HG02763 (cell line): ENCODE measurements at regions not wholly inside any gene's neighbourhood (a gene's known extent, or its start where the extent isn't known, plus 50 kb on each side); places are given as distances from the start of the nearest gene placed in this dataset.
"Not testable (repeated sequence)": the region's sequence is repeated elsewhere in the genome, so short reads cannot be mapped to it uniquely, and the experiment has no call there.

Experiments used
- ATAC-seq: cut with Tn5 transposase; IDR thresholded peaks from one replicate; pipeline ENCODE4 v1.9.1; 2021; ENCODE audit warnings: mild to moderate bottlenecking, moderate library complexity; ENCODE audit not compliant: unreplicated experiment

DNA sequence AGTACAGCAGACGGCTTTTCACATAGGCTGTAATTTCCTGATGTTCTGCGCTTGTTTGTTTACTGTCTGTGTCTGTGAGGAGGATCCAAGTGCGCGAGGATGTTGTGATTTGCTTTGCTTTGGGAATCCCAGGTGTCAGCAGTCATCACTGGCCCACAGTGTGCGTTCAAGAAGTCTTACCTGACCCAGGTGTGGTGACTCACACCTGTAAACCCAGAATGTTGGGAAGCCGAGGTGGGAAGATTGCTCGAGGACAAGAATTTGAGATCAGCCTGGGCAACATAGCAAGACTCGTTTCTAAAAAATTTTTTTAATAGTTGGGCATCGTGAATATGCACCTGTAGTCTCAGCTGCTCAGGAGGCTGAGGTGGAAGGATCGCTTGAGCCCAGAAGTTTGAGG is 110.7 kb downstream of the CRLF3 start:
- ATAC-seq, result not testable (repeated sequence)

DNA sequence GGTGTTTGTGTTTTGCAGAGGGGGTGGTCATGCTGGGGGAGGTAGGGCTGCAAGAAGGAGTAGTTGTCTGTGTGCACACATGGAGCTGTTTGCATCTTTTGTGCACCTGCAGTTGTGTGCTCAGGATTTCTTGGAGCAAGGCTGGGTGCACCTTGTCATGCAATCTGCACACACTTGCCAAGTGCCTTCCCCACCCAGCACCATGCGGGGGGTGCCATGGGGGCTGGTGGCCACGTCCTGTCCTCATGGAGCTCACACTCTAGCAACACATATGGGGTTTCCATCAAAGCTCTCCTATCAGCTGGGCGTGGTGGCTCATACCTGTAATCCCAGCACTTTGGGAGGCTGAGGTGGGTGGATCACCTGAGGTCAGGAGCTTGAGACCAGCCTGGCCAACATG is 111.6 kb downstream of the CRLF3 start:
- ATAC-seq, result not testable (repeated sequence)

GRCh38 chr17:30711626-30712507 is 112.6 kb downstream of the CRLF3 start:
- not testable (repeated sequence) for ATAC-seq

DNA sequence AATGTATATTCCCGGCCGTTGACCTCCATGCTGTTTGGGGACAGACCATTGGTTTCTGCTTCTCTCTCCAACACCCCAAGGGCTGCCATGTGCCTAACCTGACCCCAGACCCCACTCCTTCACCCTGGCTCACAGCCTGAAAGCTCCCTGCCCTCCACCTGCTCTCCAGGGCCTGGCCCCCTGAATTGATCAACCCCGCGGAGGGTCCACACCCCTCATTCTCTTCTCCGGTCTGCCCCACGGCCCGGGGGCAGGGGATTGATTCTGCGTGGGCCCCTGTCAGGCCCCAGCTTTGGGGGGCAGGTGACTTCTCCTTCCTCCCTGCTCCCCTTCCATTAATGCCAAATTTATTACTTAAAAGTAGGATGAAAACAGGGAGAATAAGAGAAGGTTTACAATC is 113.3 kb downstream of the CRLF3 start:
- ATAC-seq, result not testable (repeated sequence)

DNA sequence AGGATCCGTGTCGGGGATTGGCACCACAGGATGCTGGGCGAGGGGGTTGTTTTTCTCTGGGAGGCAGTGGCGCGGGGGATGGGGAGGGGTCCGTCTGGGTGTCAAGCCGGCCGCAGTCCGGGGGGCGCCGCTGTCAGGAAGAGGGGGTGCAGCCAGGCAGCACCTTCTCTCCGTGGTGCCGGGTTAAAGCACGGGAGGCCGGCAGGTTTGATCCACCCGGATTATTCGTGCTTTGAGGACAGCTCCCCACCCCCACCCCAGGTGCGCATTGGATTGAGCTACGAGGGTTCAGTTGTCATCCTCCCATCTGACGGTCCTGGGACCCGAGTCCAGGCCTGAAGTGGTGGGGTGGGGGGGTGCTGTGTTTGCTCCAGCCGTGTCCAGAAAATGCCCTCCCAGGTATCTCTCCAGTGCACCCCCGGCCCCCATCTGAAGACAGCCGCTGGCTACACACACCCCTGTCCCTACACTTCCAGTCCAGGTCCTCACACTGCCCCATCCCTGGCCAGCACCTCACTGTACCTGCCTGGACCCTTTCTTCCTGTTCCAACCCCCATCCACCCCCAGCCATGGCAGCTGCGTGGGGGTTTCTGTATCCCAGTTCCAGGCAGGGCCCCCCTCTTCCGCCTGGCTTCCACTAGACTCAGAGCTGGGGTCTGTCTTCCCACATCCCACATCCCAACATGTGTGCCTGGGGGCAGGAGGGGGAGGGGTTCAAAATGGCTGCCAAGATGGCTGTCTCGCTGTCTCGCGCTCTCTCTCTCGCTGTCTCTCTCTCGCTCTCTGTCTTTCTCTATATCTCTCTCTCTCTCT is 114.0 kb downstream of the CRLF3 start:
- not testable (repeated sequence) for ATAC-seq

GRCh38 chr17:30709561-30710275 is 114.8 kb downstream of the CRLF3 start:
- ATAC-seq, result not testable (repeated sequence)

DNA sequence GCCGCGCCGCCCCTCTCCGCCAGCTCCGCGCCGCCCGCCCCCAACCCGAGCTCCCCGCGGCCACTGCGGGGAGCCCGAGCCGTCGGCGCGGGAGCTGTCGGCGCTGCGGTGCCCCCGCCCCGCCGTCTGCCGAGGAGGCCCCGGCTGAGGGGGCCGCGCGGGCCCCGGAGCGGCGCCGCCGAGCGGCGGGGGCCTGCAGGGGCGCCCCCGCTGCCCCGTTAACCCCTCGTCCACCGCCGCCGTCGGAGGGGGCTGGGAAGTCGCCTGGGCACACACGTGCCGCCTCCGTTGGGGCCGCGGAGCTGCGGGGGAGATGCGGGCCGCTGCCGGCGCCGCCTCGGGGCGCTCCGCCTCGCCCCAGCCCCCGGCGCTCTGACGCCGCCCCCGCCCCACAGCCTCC is 115.4 kb downstream of the CRLF3 start:
- ATAC-seq, result peak; percentile 16

DNA sequence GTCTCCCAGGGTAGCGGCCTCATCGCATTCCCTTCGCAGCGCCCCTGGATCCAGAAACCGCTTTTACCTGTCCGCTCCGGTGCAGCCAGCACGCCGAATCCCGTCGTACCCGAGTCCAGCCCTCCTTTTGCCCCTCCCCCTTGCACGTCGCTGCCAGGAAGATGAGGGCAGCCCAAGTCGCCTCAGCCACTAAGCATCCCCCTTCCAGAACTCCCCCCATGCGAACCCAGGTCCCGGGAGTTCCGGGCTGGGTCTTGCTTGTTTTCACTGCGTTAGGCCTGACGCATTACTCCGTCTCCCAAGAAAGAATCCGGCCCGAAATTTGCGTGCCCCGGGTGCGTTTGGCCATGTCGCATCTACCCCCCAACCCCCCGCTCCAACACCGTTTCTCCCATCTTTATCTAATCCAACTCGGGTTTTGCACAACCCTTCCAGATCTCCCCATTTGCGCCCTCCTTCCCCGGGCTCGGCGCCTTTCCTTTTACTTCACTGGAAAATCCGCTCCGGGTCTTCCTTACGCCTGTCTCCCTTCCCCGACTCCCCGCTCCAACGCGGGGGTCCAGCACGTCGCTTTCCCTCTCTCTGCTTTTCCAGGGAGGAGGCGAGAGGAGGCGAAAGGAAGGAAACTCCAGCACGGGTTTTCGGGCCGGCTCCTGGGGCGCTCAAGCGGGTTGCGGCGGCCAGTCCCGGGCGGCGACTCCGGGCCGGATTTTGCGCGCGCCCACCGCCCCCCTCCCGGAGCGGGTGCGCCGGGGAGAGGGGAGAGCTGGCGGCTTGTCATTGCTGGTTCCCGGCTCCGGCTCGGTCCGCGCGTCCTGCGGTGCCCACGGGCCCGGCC is 116.0 kb downstream of the CRLF3 start:
- peak; percentile 56 for ATAC-seq

DNA sequence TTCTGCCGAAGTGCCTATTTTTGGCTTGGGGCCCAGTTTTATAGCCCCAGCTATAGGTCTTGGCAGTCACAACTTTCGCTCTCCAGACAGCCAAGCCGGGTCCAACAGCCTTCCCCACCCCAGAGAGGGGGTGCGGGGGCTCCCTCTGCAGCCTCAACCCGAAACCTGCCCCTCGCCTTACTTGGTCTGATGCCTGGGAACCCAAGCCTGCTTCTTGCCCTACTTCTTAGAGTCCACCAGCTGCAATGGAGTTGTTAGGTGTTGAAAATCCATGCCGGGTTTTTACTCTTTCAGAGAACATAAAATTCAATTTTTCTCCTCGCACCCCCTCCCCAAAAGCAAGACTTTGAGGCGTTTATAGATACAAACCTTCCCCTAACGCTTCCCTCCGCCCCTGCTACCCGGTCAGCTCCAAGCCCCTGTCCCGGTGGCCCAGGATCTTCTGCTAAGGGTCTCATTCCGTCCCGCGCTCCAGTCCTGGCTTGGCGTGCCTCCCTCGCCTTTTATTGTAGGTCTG is 116.7 kb downstream of the CRLF3 start:
- ATAC-seq, result not testable (repeated sequence)

DNA sequence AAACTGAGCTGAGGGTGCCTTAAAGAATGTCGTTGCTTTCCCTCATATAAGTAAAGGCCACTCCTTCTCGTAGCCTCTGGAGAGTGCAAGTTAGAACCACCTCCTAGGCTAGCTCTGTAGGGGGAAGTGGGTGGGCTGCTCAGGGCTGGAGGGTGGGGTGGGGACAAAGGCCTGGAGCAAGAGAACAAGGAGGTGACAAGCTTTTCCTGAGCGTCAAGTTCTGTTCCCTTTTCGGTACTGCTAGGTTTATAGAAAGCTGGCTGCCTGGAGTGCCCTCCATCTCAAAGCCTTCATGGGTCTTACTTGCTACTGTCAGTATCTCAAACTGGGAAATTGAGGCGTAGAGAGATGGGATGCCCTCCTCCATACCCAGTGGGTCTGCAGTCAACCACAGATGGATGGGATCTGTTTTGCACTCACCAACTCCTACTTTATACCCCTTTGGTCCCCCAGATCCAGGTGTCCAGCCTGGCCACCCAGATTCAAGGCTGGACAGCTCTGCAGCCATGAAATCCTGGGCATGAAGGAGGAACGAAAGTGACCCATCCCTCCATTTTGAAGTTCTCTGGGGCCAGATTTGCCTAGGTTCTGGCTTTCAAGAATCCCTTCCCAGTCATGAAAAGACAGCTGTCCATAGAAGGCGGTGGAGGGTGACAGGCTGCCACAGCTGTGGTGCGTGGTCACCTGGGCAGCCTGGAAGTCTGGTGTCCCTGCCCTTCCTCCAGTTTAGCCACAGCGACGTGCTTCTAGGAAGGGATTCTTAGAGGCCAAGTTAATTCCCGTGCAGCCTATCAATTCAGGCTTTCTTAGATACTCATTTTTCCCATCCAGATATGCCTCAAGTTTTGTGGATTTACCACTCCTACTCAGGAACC is 117.8 kb downstream of the CRLF3 start:
- ATAC-seq, result not testable (repeated sequence)

GRCh38 chr17:30706004-30706403 is 118.5 kb downstream of the CRLF3 start:
- ATAC-seq, result not testable (repeated sequence)

GRCh38 chr17:30701498-30701989 is 122.9 kb downstream of the CRLF3 start:
- no peak for ATAC-seq

- ATAC-seq, result not testable (repeated sequence)
Measured at GRCh38 chr17:30700833-30701232, 123.7 kb downstream of the CRLF3 start.

DNA sequence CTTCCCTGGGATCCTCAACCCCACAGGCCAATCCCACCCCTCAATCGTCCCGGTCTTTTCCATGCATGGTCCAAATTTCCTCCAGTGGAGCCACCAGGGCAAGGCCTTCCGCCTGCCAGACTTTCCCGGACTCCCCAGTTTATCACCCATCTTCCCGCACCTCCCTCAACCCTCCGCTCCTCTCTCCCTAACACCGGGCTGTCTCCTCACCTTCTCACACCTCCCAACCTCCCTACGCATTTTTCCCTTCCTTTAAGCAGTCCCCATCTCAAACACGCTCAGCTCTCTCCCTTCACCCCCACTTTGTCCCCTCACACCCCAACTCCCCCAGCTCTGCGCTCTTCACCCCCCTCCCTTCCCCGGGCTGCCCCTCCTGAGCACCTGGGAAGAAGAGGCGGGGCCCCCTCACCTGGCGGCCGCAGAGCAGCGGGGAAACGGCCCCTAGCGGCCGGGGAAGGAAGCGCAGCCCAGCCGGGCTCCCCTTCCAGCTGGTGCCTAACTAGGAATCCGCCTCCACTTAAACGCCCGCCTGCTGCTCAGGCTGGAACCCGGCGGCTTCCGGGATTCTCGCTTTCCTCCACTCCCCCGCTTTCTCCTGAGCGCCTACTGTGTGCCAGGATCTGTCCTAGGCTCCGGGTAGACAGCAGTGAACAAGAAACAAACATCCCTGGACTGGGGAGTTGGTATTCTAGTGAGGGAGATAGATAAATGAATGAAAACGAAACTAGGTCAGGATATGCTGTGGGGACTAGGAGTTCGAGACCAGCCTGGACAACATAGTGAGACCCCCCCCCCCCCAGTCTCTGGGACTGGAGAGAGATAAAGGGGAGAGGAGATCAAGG is 126.7 kb downstream of the CRLF3 start:
- ATAC-seq, result peak; percentile 53

GRCh38 chr17:30696234-30696633 is 128.3 kb downstream of the CRLF3 start:
- ATAC-seq, result no peak

GRCh38 chr17:30695265-30695811 is 129.2 kb downstream of the CRLF3 start:
- ATAC-seq, result not testable (repeated sequence)

GRCh38 chr17:30693772-30694171 is 130.7 kb downstream of the CRLF3 start:
- not testable (repeated sequence) for ATAC-seq
